ENCODE measurements at regions not wholly inside any gene's neighbourhood (a gene's known extent, or its start where the extent isn't known, plus 50 kb on each side); places are given as distances from the start of the nearest gene placed in this dataset.

GRCh38 chr3:31249545-31249944, 283.2 kb upstream of the STT3B start:
- TF ChIP-seq NR3C1 (CRISPR knock-in tag; IDR thresholded peaks at IDR 0.05), result no peak
- no peak for TF ChIP-seq FOXM1 (CRISPR knock-in tag; IDR thresholded peaks at IDR 0.05)
- no peak for TF ChIP-seq HNRNPLL (IDR thresholded peaks at IDR 0.05; ENCODE audit: low read depth, low read length, poor library complexity, severe bottlenecking)
- TF ChIP-seq KAT7 (CRISPR knock-in tag; IDR thresholded peaks at IDR 0.05; ENCODE audit: borderline replicate concordance), result no peak

Measured in HepG2 (cell line).